ENCODE measurements at regions not wholly inside any gene's neighbourhood (a gene's known extent, or its start where the extent isn't known, plus 50 kb on each side); places are given as distances from the start of the nearest gene placed in this dataset.

- H3K4me3 ChIP-seq: no peak overlapping the region
- H3K9ac ChIP-seq: no peak overlapping the region
- H3K27me3 ChIP-seq: no peaks in the 10 kb centered on the region
- H4K20me1 ChIP-seq: no peaks in the 10 kb centered on the region
- TF ChIP-seq Cebpa-rat (IDR thresholded peaks at IDR 0.05): no peak
- H3K9me3 ChIP-seq: no peaks in the 10 kb centered on the region
- no peaks in the 10 kb centered on the region for H3K4me1 ChIP-seq
- no peak overlapping the region for H3K4me2 ChIP-seq
- H3K27ac ChIP-seq: no peak overlapping the region
- H3K36me3 ChIP-seq: no peaks in the 10 kb centered on the region
Measured at GRCh38 chr18:29496152-29496680, 1319.3 kb upstream of the CDH2 start.

DNA sequence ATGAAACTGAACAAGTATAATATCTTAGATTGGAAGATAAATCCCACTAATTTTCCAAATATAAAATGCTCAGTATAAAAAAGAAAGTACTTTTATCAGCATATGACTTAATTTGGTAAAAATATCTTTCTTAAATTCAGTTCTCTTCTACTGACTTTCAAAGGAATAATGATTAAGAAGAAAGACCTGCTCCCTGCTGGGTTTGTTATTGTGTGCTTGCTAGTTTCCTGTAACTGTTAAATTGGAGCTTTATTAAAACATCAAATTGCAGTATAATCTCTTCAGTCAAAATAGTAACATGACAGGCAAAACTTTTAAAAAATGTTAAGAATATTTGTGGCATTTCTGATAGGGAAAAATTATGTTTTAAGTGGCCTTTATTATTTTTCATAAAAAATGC, 1317.4 kb upstream of the CDH2 start:
- Histone ChIP-seq H3K9me3 (no peaks in the 10 kb centered on the region), H3K36me3 (no peaks in the 10 kb centered on the region), H3K27ac (no peak overlapping the region), H3K4me3 (no peak overlapping the region), H3K4me1 (no peaks in the 10 kb centered on the region), H3K9ac (no peak overlapping the region), H4K20me1 (no peaks in the 10 kb centered on the region), H3K4me2 (no peak overlapping the region), H3K27me3 (no peaks in the 10 kb centered on the region)
- no peak for TF ChIP-seq Cebpa-rat (IDR thresholded peaks at IDR 0.05)

DNA sequence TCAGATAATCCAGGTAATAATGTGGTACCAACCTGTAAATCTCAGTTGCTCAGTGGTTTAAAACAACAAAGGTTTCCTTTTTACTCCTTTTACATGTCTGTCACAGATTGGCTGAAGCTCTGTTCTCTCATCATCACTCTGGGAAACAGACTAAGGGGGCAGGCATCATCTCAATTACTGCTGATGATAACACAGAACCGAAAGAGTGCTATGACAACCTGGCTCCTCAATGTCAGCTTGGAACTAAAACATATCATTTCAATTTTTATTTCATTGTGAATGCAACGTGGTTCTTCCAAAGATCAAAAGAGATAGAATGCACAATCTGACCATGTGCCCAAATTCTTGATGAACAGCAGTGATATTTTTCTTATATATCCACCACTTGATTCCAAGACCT, 1315.0 kb upstream of the CDH2 start:
- H3K9ac ChIP-seq: no peak overlapping the region
- no peaks in the 10 kb centered on the region for H3K4me1 ChIP-seq
- H3K36me3 ChIP-seq: no peaks in the 10 kb centered on the region
- TF ChIP-seq Cebpa-rat (IDR thresholded peaks at IDR 0.05): no peak
- no peaks in the 10 kb centered on the region for H3K9me3 ChIP-seq
- H3K27ac ChIP-seq: no peak overlapping the region
- no peak overlapping the region for H3K4me3 ChIP-seq
- no peaks in the 10 kb centered on the region for H3K27me3 ChIP-seq
- no peaks in the 10 kb centered on the region for H4K20me1 ChIP-seq
- H3K4me2 ChIP-seq: no peak overlapping the region

DNA sequence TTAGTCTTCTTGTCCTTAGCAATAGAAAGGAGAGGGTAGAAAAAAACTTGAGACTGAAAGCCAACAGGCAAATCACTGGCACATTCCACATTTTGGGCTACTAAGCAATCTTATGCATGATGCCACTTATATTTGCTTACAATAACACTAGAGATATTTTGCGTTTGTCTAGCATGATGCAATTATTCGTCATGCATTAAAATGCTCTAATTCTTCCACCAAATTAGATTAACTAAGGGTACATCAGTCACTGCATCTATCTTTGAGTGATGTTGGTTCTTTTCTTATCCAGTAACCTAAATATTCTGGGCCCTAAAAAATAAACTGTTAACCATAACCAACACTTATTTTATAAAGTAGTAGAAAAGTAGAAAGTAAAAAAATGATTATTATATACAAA, 1311.7 kb upstream of the CDH2 start:
- no peaks in the 10 kb centered on the region for H3K36me3 ChIP-seq
- no peak overlapping the region for H3K27ac ChIP-seq
- H3K9ac ChIP-seq: no peak overlapping the region
- H3K4me2 ChIP-seq: no peak overlapping the region
- no peak overlapping the region for H3K4me3 ChIP-seq
- H3K4me1 ChIP-seq: no peaks in the 10 kb centered on the region
- H3K27me3 ChIP-seq: no peaks in the 10 kb centered on the region
- no peaks in the 10 kb centered on the region for H3K9me3 ChIP-seq
- H4K20me1 ChIP-seq: no peaks in the 10 kb centered on the region
- TF ChIP-seq Cebpa-rat (IDR thresholded peaks at IDR 0.05): no peak

DNA sequence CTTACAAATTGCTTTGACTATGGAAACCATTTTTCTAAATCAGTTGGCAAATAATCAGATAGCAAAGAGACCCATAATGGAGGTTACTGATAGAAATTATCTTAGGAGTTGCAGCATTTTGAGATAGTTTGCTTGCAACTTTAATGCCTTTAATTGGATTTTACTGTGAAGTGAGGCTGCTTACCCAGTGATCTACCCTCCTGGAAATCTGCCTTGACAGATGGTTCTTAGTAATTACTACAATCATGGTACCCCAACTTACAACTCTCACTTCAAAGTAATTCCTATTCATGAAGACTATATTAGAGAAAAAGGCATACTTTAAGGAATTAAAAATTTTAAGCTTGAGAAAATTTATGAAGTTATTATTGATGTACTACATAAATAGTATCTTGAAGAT, 1288.6 kb upstream of the CDH2 start:
- Histone ChIP-seq H3K36me3 (no peaks in the 10 kb centered on the region), H3K4me2 (no peak overlapping the region), H3K27ac (no peak overlapping the region), H3K4me3 (no peak overlapping the region), H3K9me3 (no peaks in the 10 kb centered on the region), H3K9ac (no peak overlapping the region), H3K4me1 (no peaks in the 10 kb centered on the region), H3K27me3 (no peaks in the 10 kb centered on the region), H4K20me1 (no peaks in the 10 kb centered on the region)
- TF ChIP-seq Cebpa-rat (IDR thresholded peaks at IDR 0.05): no peak

DNA sequence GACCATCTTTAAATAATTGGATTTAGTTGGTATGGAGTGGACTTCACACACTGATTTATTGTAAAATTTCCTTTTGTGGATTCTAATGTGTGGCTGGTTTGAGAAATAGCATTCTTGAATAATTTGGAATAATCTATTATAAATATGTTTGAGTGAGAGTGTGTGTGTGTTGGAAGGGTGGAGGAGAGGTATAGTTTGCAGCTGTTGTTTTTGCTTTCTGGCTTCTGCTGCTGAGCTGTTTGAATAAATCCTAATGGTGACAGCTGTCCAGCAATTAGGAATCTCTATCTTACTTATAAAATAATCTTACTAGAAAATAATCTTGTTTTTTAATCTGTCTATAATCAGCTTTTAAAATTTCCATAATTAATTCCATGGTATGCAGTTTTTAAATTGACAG, 1283.0 kb upstream of the CDH2 start:
- TF ChIP-seq Cebpa-rat (IDR thresholded peaks at IDR 0.05): no peak
- Histone ChIP-seq H3K4me2 (no peak overlapping the region), H3K36me3 (no peaks in the 10 kb centered on the region), H3K9me3 (no peaks in the 10 kb centered on the region), H4K20me1 (no peaks in the 10 kb centered on the region), H3K9ac (no peak overlapping the region), H3K27me3 (no peaks in the 10 kb centered on the region), H3K27ac (no peak overlapping the region), H3K4me1 (no peaks in the 10 kb centered on the region), H3K4me3 (no peak overlapping the region)

DNA sequence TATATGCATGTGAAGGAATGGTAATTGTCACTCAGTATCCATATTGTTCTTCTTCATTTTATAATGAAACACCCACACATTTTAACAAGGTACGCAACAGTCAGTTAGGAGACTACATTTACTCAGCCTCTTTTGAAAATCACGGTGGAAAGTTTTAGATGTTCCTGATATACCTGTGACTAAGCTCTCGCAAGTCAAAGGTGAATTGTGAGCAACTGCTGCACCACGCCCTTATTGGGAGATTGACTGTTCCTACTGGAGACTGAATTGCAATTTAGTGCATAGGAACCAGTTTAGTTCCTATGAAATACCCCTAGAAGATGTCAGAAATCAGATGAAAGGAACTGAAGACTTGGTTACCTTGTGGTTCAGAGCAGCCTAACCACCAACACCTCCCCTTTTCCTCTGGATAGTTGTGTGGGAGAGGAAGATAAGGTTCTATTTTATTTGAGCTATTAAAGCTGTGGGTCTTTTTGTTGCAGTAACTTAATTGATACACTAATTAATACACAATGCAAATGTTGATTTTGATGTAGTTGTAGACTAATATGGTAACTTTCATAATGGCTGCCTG, 1280.5 kb upstream of the CDH2 start:
- Histone ChIP-seq H3K4me3 (no peak overlapping the region), H3K4me1 (no peaks in the 10 kb centered on the region), H3K36me3 (no peaks in the 10 kb centered on the region), H3K27me3 (no peaks in the 10 kb centered on the region), H4K20me1 (no peaks in the 10 kb centered on the region), H3K27ac (no peak overlapping the region), H3K9ac (no peak overlapping the region), H3K4me2 (no peak overlapping the region), H3K9me3 (no peaks in the 10 kb centered on the region)
- TF ChIP-seq Cebpa-rat (IDR thresholded peaks at IDR 0.05): no peak

DNA sequence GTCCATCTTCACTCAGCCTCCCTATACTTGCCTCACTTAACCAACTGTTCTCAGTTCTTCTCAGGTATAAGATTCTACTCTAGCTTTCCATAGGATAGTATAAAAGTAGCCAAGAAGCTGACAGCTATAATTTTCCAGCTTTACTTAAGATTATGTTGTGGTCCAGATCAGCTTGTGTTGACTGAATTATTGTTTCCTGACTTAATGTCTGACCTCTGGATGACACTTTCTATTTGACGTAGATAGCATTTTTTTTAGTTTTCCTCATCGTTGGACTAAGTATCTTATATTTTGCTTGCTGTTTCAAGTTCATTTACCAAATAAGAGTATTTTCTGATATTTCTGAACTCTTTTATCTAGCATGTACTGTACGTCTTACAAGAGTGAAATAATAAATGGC, 1272.5 kb upstream of the CDH2 start:
- H3K4me2 ChIP-seq: no peak overlapping the region
- H3K4me1 ChIP-seq: no peaks in the 10 kb centered on the region
- H3K9me3 ChIP-seq: no peaks in the 10 kb centered on the region
- no peak overlapping the region for H3K4me3 ChIP-seq
- no peaks in the 10 kb centered on the region for H3K36me3 ChIP-seq
- no peaks in the 10 kb centered on the region for H4K20me1 ChIP-seq
- no peak for TF ChIP-seq Cebpa-rat (IDR thresholded peaks at IDR 0.05)
- H3K27ac ChIP-seq: no peak overlapping the region
- no peak overlapping the region for H3K9ac ChIP-seq
- H3K27me3 ChIP-seq: no peaks in the 10 kb centered on the region

DNA sequence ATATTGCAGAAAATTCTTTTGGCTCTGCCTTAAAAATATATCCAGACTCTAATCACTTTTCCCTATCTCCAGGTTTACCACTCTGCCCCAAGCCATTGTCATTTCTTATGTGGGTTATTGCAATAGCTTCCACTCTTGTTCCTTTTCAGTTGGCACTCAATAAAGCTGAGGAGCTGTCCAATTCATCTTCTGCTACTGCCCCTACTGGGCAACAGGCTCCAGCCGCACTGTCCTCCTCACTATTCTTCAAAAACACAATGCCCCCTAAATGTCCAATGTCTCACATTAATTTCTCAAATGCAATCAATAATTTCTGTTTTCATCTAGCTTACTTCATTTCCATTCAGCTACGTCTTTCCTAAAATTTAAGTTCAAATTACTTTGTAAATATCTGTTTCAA, 1262.5 kb upstream of the CDH2 start:
- no peak overlapping the region for H3K9ac ChIP-seq
- no peaks in the 10 kb centered on the region for H3K9me3 ChIP-seq
- H3K27me3 ChIP-seq: no peaks in the 10 kb centered on the region
- no peak overlapping the region for H3K4me3 ChIP-seq
- H4K20me1 ChIP-seq: no peaks in the 10 kb centered on the region
- no peak overlapping the region for H3K27ac ChIP-seq
- H3K36me3 ChIP-seq: no peaks in the 10 kb centered on the region
- H3K4me1 ChIP-seq: no peaks in the 10 kb centered on the region
- H3K4me2 ChIP-seq: no peak overlapping the region
- TF ChIP-seq Cebpa-rat (IDR thresholded peaks at IDR 0.05): no peak

GRCh38 chr18:29436459-29436858, 1259.5 kb upstream of the CDH2 start:
- Histone ChIP-seq H3K9ac (no peak overlapping the region), H3K27ac (no peak overlapping the region), H3K9me3 (no peaks in the 10 kb centered on the region), H3K4me3 (no peak overlapping the region), H4K20me1 (no peaks in the 10 kb centered on the region), H3K4me2 (no peak overlapping the region), H3K4me1 (no peaks in the 10 kb centered on the region), H3K36me3 (no peaks in the 10 kb centered on the region), H3K27me3 (no peaks in the 10 kb centered on the region)
- TF ChIP-seq Cebpa-rat (IDR thresholded peaks at IDR 0.05): no peak

DNA sequence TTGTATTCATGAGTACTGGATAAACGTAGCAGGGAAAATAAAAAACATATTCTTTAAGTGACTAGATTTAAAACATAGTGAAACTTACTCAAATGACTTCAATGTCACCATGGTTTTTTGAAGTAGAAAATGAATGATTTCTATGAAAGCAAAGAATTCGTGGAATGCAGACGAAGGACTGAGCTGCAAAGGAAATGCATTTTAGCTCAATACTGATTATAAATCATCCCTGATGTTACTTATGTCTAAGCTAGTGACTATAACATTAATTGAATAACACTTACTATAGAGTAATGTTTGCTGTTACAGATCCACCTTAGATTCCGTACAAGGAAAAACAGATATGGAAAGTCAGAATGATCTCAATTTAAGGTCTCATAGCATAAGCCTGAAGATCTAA, 1257.7 kb upstream of the CDH2 start:
- Histone ChIP-seq H3K4me2 (no peak overlapping the region), H3K4me3 (no peak overlapping the region), H3K27ac (no peak overlapping the region), H3K9ac (no peak overlapping the region), H4K20me1 (no peaks in the 10 kb centered on the region), H3K36me3 (no peaks in the 10 kb centered on the region), H3K4me1 (no peaks in the 10 kb centered on the region), H3K9me3 (no peaks in the 10 kb centered on the region), H3K27me3 (no peaks in the 10 kb centered on the region)
- no peak for TF ChIP-seq Cebpa-rat (IDR thresholded peaks at IDR 0.05)
